Natural killer cell (primary cell): ENCODE measurements at regions not wholly inside any gene's neighbourhood (a gene's known extent, or its start where the extent isn't known, plus 50 kb on each side); places are given as distances from the start of the nearest gene placed in this dataset.
A peak's percentile ranks its signal among the peaks of the same experiment; 100 is the strongest.

ENCODE experiments used
- ATAC-seq, 3 donors: fragments of 150-1000 bp in 2 of 3; fragments of 200-7000 bp in 1 of 3; cut with Tn5 transposase; 1 replicate in 1 of 3; 2 replicates in 2 of 3; pipeline ENCODE4 v1.10.0; 2021; ENCODE audit warnings: mild to moderate bottlenecking in 2 of 3, moderate library complexity in 2 of 3
- DNase-seq, 2 donors: peaks; one replicate each; pipeline versions ENCODE4 v3.0.0 to v3.0.0-alpha.2; 2013 to 2021; ENCODE audit warnings: mixed read lengths in 1 of 2
- H3K27ac ChIP-seq: one replicate; pipeline ENCODE4 v1.5.1; 2013; ENCODE audit warnings: mild to moderate bottlenecking, low read length
- H3K27me3 ChIP-seq: one replicate; pipeline ENCODE4 v1.6.1; 2013; ENCODE audit warnings: low read length; ENCODE audit not compliant: control insufficient read depth, insufficient read depth
- H3K36me3 ChIP-seq: one replicate; pipeline ENCODE4 v1.6.1; 2013; ENCODE audit warnings: low read length; ENCODE audit not compliant: control insufficient read depth, insufficient read depth
- H3K4me1 ChIP-seq: one replicate; pipeline ENCODE4 v1.6.1; 2013; ENCODE audit warnings: low read length; ENCODE audit not compliant: control insufficient read depth, insufficient read depth
- H3K4me3 ChIP-seq: one replicate; pipeline ENCODE4 v1.5.1; 2013; ENCODE audit warnings: low read length
- H3K9me3 ChIP-seq: one replicate; pipeline ENCODE4 v1.6.1; 2013; ENCODE audit warnings: low read length; ENCODE audit not compliant: control insufficient read depth, insufficient read depth
- H3K27ac Mint-ChIP-seq, 2 donors: one replicate each; pipeline ENCODE4 v1.8.0; 2022; ENCODE audit warnings: mild to moderate bottlenecking in 2 of 2, mixed read lengths in 2 of 2, moderate library complexity in 1 of 2
- H3K27me3 Mint-ChIP-seq, 2 donors: one replicate each; pipeline ENCODE4 v1.8.0; 2022; ENCODE audit warnings: low read depth in 2 of 2, mixed read lengths in 2 of 2
- H3K36me3 Mint-ChIP-seq: one replicate; pipeline ENCODE4 v1.8.0; 2022; ENCODE audit warnings: mixed read lengths
- H3K4me1 Mint-ChIP-seq, 2 donors: one replicate each; pipeline ENCODE4 v1.8.0; 2022; ENCODE audit warnings: mixed read lengths in 2 of 2
- H3K4me3 Mint-ChIP-seq: one replicate; pipeline ENCODE4 v1.8.0; 2022; ENCODE audit warnings: mild to moderate bottlenecking, moderate library complexity, mixed read lengths
- H3K9me3 Mint-ChIP-seq, 2 donors: one replicate each; pipeline ENCODE4 v1.8.0; 2022; ENCODE audit warnings: mixed read lengths in 2 of 2
- WGBS: methylation state at CpG from one replicate; pipeline ENCODE4 v1.1.7; 2013; ENCODE audit warnings: missing lambda C conversion rate; ENCODE audit not compliant: insufficient coverage; 5-methylcytosine and 5-hydroxymethylcytosine counted together
- intact Hi-C: fragments of 100-400 bp; cut with micrococcal nuclease; formaldehyde crosslinking; loops from one replicate; pipeline ENCODE4 v1.14.2; 2022
- TF ChIP-seq, protein P1 (sequence below): fragments of 200-600 bp; IDR thresholded peaks from one replicate; pipeline ENCODE4 v1.8.0; 2022; ENCODE audit warnings: antibody characterized with exemption

DNA sequence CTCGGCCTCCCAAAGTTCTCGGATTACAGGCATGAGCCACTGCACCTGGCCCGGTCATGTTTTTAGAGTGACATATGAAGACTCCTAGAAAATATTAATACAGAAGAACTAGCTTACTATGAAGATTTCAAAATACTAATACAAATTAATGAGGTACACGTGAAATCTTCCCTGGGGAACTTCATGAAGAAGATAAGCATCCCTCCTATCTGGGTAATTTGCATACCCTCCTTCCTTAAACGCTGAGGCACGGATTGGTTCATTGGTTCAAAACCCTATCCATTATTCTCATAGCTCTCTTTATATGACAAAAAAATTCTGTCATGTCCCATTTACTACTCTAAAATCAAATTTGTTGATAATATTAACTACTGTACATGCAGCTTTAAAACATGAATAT is 224.8 kb upstream of the KLF14 start:
- 72% methylated on average over 5 of the region's 6 CpGs for WGBS
- H3K4me1 Mint-ChIP-seq, result peaks cover 76 to 81% of the 10 kb centered on the region in 2 donors
- H3K27me3 Mint-ChIP-seq, result no peaks in the 10 kb centered on the region
- Histone ChIP-seq H3K4me3 (no peak overlapping the region), H3K4me1 (peaks cover 43% of the 10 kb centered on the region), H3K9me3 (no peaks in the 10 kb centered on the region), H3K27ac (no peak overlapping the region), H3K36me3 (peaks cover 5% of the 10 kb centered on the region), H3K27me3 (no peaks in the 10 kb centered on the region)
- H3K27ac Mint-ChIP-seq, result peak overlapping the region; percentile 34 to 74
- no peak for ATAC-seq
- no peak for DNase-seq
- H3K36me3 Mint-ChIP-seq, result no peaks in the 10 kb centered on the region
- TF ChIP-seq, protein P1, sequence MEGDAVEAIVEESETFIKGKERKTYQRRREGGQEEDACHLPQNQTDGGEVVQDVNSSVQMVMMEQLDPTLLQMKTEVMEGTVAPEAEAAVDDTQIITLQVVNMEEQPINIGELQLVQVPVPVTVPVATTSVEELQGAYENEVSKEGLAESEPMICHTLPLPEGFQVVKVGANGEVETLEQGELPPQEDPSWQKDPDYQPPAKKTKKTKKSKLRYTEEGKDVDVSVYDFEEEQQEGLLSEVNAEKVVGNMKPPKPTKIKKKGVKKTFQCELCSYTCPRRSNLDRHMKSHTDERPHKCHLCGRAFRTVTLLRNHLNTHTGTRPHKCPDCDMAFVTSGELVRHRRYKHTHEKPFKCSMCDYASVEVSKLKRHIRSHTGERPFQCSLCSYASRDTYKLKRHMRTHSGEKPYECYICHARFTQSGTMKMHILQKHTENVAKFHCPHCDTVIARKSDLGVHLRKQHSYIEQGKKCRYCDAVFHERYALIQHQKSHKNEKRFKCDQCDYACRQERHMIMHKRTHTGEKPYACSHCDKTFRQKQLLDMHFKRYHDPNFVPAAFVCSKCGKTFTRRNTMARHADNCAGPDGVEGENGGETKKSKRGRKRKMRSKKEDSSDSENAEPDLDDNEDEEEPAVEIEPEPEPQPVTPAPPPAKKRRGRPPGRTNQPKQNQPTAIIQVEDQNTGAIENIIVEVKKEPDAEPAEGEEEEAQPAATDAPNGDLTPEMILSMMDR, result no peak
- H3K4me3 Mint-ChIP-seq, result peak overlapping the region; percentile 9
- H3K9me3 Mint-ChIP-seq, result no peaks in the 10 kb centered on the region
- intact Hi-C loops, result no loop called here

DNA sequence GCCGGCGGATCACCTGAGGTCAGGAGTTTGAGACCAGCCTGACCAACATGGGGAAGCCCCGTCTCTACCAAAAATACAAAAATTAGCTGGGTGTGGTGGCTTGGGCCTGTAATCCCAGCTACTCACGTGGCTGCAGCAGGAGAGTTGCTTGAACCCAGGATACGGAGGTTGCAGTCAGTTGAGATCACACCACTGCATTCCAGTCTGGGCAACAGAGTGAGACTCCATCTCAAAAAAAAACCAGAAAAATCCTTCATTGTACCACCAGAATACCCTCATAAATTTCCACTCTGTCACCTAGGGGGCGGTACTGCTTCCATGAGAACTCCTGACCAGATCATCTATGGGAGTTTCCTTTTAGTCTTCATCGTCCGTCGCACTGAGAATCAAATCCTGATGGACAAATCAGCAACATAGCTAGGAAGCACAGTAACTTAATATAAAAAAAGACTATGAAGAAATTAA is 225.8 kb upstream of the KLF14 start:
- peak in 1 of 2 donors; percentile 68 for DNase-seq
- no peaks in the 10 kb centered on the region for H3K27me3 Mint-ChIP-seq

DNA sequence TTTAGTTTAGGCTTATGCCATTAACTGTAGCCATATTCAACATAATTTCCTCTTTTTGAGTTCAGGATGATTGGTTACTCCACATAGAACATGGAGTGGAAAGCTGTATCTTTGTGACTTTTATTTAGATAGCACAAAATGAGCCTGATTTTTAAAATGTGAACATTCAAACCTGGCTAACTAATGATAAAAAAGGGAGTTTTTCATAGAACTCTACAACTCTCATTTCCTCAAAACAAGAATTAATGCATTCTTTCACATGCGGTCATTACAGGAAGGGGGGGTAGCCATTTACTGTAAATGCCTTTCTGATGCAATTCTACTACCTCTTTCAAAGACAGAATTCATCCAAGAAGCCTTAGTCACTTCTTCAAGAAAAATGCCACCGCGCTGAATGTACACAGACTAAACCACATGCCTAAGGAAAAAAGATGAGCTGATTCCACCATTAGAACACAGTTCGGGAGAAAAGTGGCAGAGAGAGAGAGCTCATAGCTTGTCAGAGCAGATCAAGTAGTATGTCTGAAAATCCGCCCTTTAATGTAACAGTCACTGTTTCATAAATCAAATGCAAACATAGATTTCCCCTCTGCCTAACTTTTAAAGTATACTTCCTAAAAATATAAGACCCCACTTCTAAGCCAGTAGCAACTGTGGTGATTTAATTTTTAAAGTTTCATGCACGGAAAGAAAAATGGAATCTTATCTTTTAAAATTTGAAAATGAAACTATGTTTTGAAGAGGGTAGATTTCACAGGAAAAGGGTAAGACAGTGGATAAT is 226.4 kb upstream of the KLF14 start:
- H3K4me3 ChIP-seq, result peak overlapping the region; percentile 11
- DNase-seq, result peak in 1 of 2 donors; percentile 78
- Mint-ChIP-seq H3K9me3 (no peaks in the 10 kb centered on the region), H3K27ac (peak overlapping the region; percentile 84 to 85), H3K4me1 (peaks cover 67 to 73% of the 10 kb centered on the region in 2 donors), H3K36me3 (no peaks in the 10 kb centered on the region), H3K27me3 (no peaks in the 10 kb centered on the region), H3K4me3 (peak overlapping the region; percentile 83)
- H3K4me1 ChIP-seq, result peaks cover 43% of the 10 kb centered on the region
- intact Hi-C loops, result loop anchor here (1.0 to 5.0 kb wide), 3 partner anchors 18 to 47 kb away; no protein-coding TSS in a partner anchor
- H3K27ac ChIP-seq, result peak overlapping the region; percentile 79
- WGBS, result 41% methylated on average over 6 of the region's 6 CpGs
- H3K36me3 ChIP-seq, result peaks cover 5% of the 10 kb centered on the region
- TF ChIP-seq, protein P1, result no peak
- peak; percentile 22 to 55 (median 25) for ATAC-seq
- no peaks in the 10 kb centered on the region for H3K27me3 ChIP-seq
- no peaks in the 10 kb centered on the region for H3K9me3 ChIP-seq

More for the DNA sequence above, 225.8 kb upstream of the KLF14 start:
- H3K27me3 ChIP-seq, result no peaks in the 10 kb centered on the region
- H3K9me3 ChIP-seq, result no peaks in the 10 kb centered on the region
- no peak for ATAC-seq
- TF ChIP-seq, protein P1, result no peak
- Mint-ChIP-seq H3K4me1 (peaks cover 71 to 80% of the 10 kb centered on the region in 2 donors), H3K9me3 (no peaks in the 10 kb centered on the region), H3K27ac (peak overlapping the region; percentile 84 to 85), H3K4me3 (peak overlapping the region; percentile 83), H3K36me3 (no peaks in the 10 kb centered on the region)
- peaks cover 5% of the 10 kb centered on the region for H3K36me3 ChIP-seq
- H3K27ac ChIP-seq, result peak overlapping the region; percentile 79
- intact Hi-C loops, result loop anchor here (1.0 to 5.0 kb wide), 3 partner anchors 17 to 48 kb away; no protein-coding TSS in a partner anchor
- H3K4me3 ChIP-seq, result peak overlapping the region; percentile 11
- H3K4me1 ChIP-seq, result peaks cover 43% of the 10 kb centered on the region
- WGBS, result 83% methylated on average over 9 of the region's 9 CpGs
